Prostate gland (tissue), 2 donors: ENCODE measurements at regions not wholly inside any gene's neighbourhood (a gene's known extent, or its start where the extent isn't known, plus 50 kb on each side); places are given as distances from the start of the nearest gene placed in this dataset.

ENCODE experiments used
- DNase-seq: peaks from one replicate; pipeline ENCODE4 v3.0.0-alpha.2; 2019; ENCODE audit warnings: low spot score
- H3K27ac ChIP-seq, 2 donors: fragments of 200-600 bp; sonication (generic); 2 replicates each; pipeline ENCODE4 v1.5.1; 2017 to 2019
- H3K27me3 ChIP-seq: fragments of 200-600 bp; sonication (generic); replicated peaks from 2 replicates; pipeline ENCODE4 v1.5.1; 2019; ENCODE audit not compliant: insufficient read depth
- H3K36me3 ChIP-seq, 2 donors: fragments of 200-600 bp; sonication (generic); 1 replicate in 1 of 2; 2 replicates in 1 of 2; pipeline versions ENCODE4 v1.5.1 to v1.8.1; 2017 to 2019
- H3K4me1 ChIP-seq: fragments of 200-600 bp; sonication (generic); replicated peaks from 2 replicates; pipeline ENCODE4 v1.5.1; 2019
- H3K4me3 ChIP-seq, 2 donors: fragments of 200-600 bp; sonication (generic); 2 replicates each; pipeline ENCODE4 v1.5.1; 2017 to 2019
- H3K9me3 ChIP-seq: fragments of 200-600 bp; sonication (generic); 2 replicates; pipeline ENCODE4 v1.5.1; 2017
- CTCF ChIP-seq, 4 experiments: fragments of 200-600 bp in 2 of 4; fragments of 450-650 bp in 2 of 4; sonication (generic) in 2 of 4; IDR thresholded peaks; 1 replicate in 3 of 4; 2 replicates in 1 of 4; pipeline ENCODE4 v1.5.1; 2016 to 2019; ENCODE audit warnings: antibody characterized with exemption in 4 of 4, mild to moderate bottlenecking in 2 of 4, moderate library complexity in 2 of 4
- POLR2A ChIP-seq: fragments of 450-650 bp; IDR thresholded peaks from one replicate; pipeline ENCODE4 v1.6.1; 2016; ENCODE audit warnings: antibody characterized with exemption, mild to moderate bottlenecking
- POLR2AphosphoS5 ChIP-seq: sonication (generic); formaldehyde crosslinking; IDR thresholded peaks from one replicate; pipeline ENCODE4 v1.6.1; 2017; ENCODE audit warnings: antibody characterized with exemption
- WGBS: methylation state at CpG from one replicate; pipeline ENCODE4 v1.1.5; 2018; 5-methylcytosine and 5-hydroxymethylcytosine counted together
- intact Hi-C: fragments of 100-400 bp; cut with DNase I; formaldehyde crosslinking; loops from one replicate; pipeline ENCODE4 v1.14.2; 2022

- WGBS, result 100% methylated on average over 1 of the region's 1 CpG
- no peaks in the 10 kb centered on the region for H3K27me3 ChIP-seq
- H3K4me3 ChIP-seq, result no peak overlapping the region
- H3K9me3 ChIP-seq, result no peaks in the 10 kb centered on the region
- DNase-seq, result no peak
- no peaks in the 10 kb centered on the region for H3K4me1 ChIP-seq
- H3K36me3 ChIP-seq, result no peaks in the 10 kb centered on the region
- TF ChIP-seq CTCF (IDR thresholded peaks at IDR 0.05) (no peak), POLR2AphosphoS5 (no peak), POLR2A (no peak)
- no peak overlapping the region for H3K27ac ChIP-seq
- intact Hi-C loops, result no loop called here
These were observed 289.8 kb upstream of the IRAK1BP1 start for GRCh38 chr6:78577585-78577984.

- no peaks in the 10 kb centered on the region for H3K27me3 ChIP-seq
- H3K4me3 ChIP-seq, result no peak overlapping the region
- 76% methylated on average over 2 of the region's 2 CpGs for WGBS
These were observed 288.9 kb upstream of the IRAK1BP1 start for GRCh38 chr6:78578430-78578829.

GRCh38 chr6:78580923-78581322 is 286.4 kb upstream of the IRAK1BP1 start:
- H3K36me3 ChIP-seq, result no peaks in the 10 kb centered on the region
- H3K4me1 ChIP-seq, result no peaks in the 10 kb centered on the region
- H3K4me3 ChIP-seq, result no peak overlapping the region
- DNase-seq, result no peak
- H3K9me3 ChIP-seq, result no peaks in the 10 kb centered on the region
- TF ChIP-seq POLR2A, result no peak
- TF ChIP-seq POLR2AphosphoS5, result no peak
- no peak for TF ChIP-seq CTCF (IDR thresholded peaks at IDR 0.05)
- H3K27ac ChIP-seq, result no peak overlapping the region
- intact Hi-C loops, result no loop called here
- 89% methylated on average over 2 of the region's 2 CpGs for WGBS
- no peaks in the 10 kb centered on the region for H3K27me3 ChIP-seq

More at GRCh38 chr6:78578430-78578829, 288.9 kb upstream of the IRAK1BP1 start:
- DNase-seq, result no peak
- H3K36me3 ChIP-seq, result no peaks in the 10 kb centered on the region
- H3K4me1 ChIP-seq, result no peaks in the 10 kb centered on the region
- intact Hi-C loops, result no loop called here
- H3K9me3 ChIP-seq, result no peaks in the 10 kb centered on the region
- H3K27ac ChIP-seq, result no peak overlapping the region
- TF ChIP-seq POLR2AphosphoS5, result no peak
- no peak for TF ChIP-seq CTCF (IDR thresholded peaks at IDR 0.05)
- TF ChIP-seq POLR2A, result no peak

GRCh38 chr6:78583079-78583478 is 284.3 kb upstream of the IRAK1BP1 start:
- TF ChIP-seq POLR2A, result no peak
- TF ChIP-seq CTCF (IDR thresholded peaks at IDR 0.05), result no peak
- no peak for TF ChIP-seq POLR2AphosphoS5
- 84% methylated on average over 3 of the region's 3 CpGs for WGBS

GRCh38 chr6:78589436-78589835 is 277.9 kb upstream of the IRAK1BP1 start:
- TF ChIP-seq POLR2A (no peak), POLR2AphosphoS5 (no peak), CTCF (IDR thresholded peaks at IDR 0.05) (no peak)
- Histone ChIP-seq H3K27ac (no peak overlapping the region), H3K27me3 (no peaks in the 10 kb centered on the region), H3K4me1 (no peaks in the 10 kb centered on the region), H3K4me3 (no peak overlapping the region), H3K36me3 (no peaks in the 10 kb centered on the region), H3K9me3 (no peaks in the 10 kb centered on the region)
- DNase-seq, result no peak
- whole genome bisulfite sequencing, result 28% methylated on average over 1 of the region's 1 CpG
- intact Hi-C loops, result no loop called here

More at GRCh38 chr6:78583079-78583478, 284.3 kb upstream of the IRAK1BP1 start:
- H3K4me3 ChIP-seq, result no peak overlapping the region
- H3K4me1 ChIP-seq, result no peaks in the 10 kb centered on the region
- intact Hi-C loops, result no loop called here
- no peaks in the 10 kb centered on the region for H3K27me3 ChIP-seq
- no peak for DNase-seq
- no peaks in the 10 kb centered on the region for H3K36me3 ChIP-seq
- H3K27ac ChIP-seq, result no peak overlapping the region
- H3K9me3 ChIP-seq, result no peaks in the 10 kb centered on the region
